SH-SY5Y (cell line): ENCODE measurements at regions not wholly inside any gene's neighbourhood (a gene's known extent, or its start where the extent isn't known, plus 50 kb on each side); places are given as distances from the start of the nearest gene placed in this dataset.

Experiments used
- GATA2 ChIP-seq: IDR thresholded peaks from 2 replicates; pipeline ENCODE4 v1.6.1; 2011; ENCODE audit warnings: mild to moderate bottlenecking, low read depth, low read length
- GATA3 ChIP-seq: IDR thresholded peaks from 2 replicates; pipeline ENCODE4 v1.6.1; 2011; ENCODE audit warnings: low read depth, mild to moderate bottlenecking, low read length, moderate library complexity

- no peak for TF ChIP-seq GATA2
- no peak for TF ChIP-seq GATA3
Observed at GRCh38 chr9:126080641-126081040, 246.0 kb upstream of the MVB12B start.
